ENCODE measurements at regions not wholly inside any gene's neighbourhood (a gene's known extent, or its start where the extent isn't known, plus 50 kb on each side); places are given as distances from the start of the nearest gene placed in this dataset.

DNA sequence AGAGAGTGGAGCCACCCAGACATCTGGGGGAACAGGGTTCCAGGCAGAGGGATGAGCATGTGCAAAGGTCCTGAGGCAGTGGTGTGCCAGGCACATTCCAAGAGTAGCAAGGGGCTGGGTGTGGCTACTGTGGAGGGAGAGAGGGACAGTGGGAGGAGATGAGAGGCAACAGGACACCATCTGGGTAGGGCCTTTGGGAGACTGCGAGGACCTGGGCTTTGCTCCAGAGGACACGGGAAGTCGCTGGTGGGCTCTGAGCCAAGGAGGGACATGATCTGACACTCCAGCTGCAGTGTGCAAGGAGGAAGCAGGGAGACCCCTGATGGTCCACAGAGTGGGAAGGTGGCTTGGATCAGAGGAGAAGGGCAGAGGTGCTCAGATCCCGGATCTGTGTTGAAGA, 56.7 kb upstream of the MED9 start:
- Histone ChIP-seq H3K4me1 (ENCODE audit: control insufficient read depth in 4 of 4, insufficient read depth in 4 of 4, low read length in 3 of 4) (peaks cover 0 to 6% (median 3%) of the 10 kb centered on the region in 4 donors), H3K36me3 (ENCODE audit: control insufficient read depth in 4 of 4, insufficient read depth in 3 of 4, low read depth in 1 of 4, low read length in 3 of 4) (no peaks in the 10 kb centered on the region), H3K27me3 (ENCODE audit: control insufficient read depth in 4 of 4, insufficient read depth in 4 of 4, low read length in 3 of 4) (no peaks in the 10 kb centered on the region), H3K27ac (ENCODE audit: low read depth in 1 of 2, low read length in 2 of 2) (peak overlapping the region in 1 of 2 donors; percentile 6), H3K4me3 (ENCODE audit: low read depth in 1 of 3, low read length in 3 of 3) (no peak overlapping the region), H3K9ac (ENCODE audit: low read depth in 1 of 2, low read length in 2 of 2) (no peak overlapping the region), H3K9me3 (ENCODE audit: control insufficient read depth in 4 of 4, low read length in 3 of 4) (peaks cover 0 to 3% (median 0%) of the 10 kb centered on the region in 4 donors)
- 62% methylated on average over 4 of the region's 4 CpGs for WGBS
- no peak for DNase-seq (ENCODE audit: low spot score)
- TF ChIP-seq NR2F2 (IDR thresholded peaks at IDR 0.05), result peak; percentile 42
- TF ChIP-seq, protein P1, sequence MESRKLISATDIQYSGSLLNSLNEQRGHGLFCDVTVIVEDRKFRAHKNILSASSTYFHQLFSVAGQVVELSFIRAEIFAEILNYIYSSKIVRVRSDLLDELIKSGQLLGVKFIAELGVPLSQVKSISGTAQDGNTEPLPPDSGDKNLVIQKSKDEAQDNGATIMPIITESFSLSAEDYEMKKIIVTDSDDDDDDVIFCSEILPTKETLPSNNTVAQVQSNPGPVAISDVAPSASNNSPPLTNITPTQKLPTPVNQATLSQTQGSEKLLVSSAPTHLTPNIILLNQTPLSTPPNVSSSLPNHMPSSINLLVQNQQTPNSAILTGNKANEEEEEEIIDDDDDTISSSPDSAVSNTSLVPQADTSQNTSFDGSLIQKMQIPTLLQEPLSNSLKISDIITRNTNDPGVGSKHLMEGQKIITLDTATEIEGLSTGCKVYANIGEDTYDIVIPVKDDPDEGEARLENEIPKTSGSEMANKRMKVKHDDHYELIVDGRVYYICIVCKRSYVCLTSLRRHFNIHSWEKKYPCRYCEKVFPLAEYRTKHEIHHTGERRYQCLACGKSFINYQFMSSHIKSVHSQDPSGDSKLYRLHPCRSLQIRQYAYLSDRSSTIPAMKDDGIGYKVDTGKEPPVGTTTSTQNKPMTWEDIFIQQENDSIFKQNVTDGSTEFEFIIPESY (IDR thresholded peaks at IDR 0.05), result no peak
- TF ChIP-seq HNF4A (conservative IDR thresholded peaks at IDR 0.05), result no peak
- no peak for TF ChIP-seq FOXA1 (IDR thresholded peaks at IDR 0.05)
- TF ChIP-seq JUND (IDR thresholded peaks at IDR 0.05), result no peak
- TF ChIP-seq FOXA2 (IDR thresholded peaks at IDR 0.05), result no peak

GRCh38 chr17:17420561-17421269, 56.1 kb upstream of the MED9 start:
- no peaks in the 10 kb centered on the region for H3K36me3 ChIP-seq (ENCODE audit: control insufficient read depth in 4 of 4, insufficient read depth in 3 of 4, low read depth in 1 of 4, low read length in 3 of 4)
- DNase-seq (ENCODE audit: low spot score), result no peak
- TF ChIP-seq NR2F2 (IDR thresholded peaks at IDR 0.05), result peak; percentile 44
- TF ChIP-seq SP1 (IDR thresholded peaks at IDR 0.05), result peak; percentile 32
- TF ChIP-seq FOXA2 (IDR thresholded peaks at IDR 0.05), result no peak
- TF ChIP-seq, protein P1 (IDR thresholded peaks at IDR 0.05), result no peak
- no peak for TF ChIP-seq MAX (IDR thresholded peaks at IDR 0.05)
- TF ChIP-seq HNF4G (IDR thresholded peaks at IDR 0.05), result no peak
- no peak overlapping the region for H3K4me3 ChIP-seq (ENCODE audit: low read depth in 1 of 3, low read length in 3 of 3)
- peaks cover 0 to 6% (median 3%) of the 10 kb centered on the region in 4 donors for H3K4me1 ChIP-seq (ENCODE audit: control insufficient read depth in 4 of 4, insufficient read depth in 4 of 4, low read length in 3 of 4)
- H3K27ac ChIP-seq (ENCODE audit: low read depth in 1 of 2, low read length in 2 of 2), result peak overlapping the region in 1 of 2 donors; percentile 6
- WGBS, result 82% methylated on average over 16 of the region's 16 CpGs
- H3K9me3 ChIP-seq (ENCODE audit: control insufficient read depth in 4 of 4, low read length in 3 of 4), result peaks cover 0 to 3% (median 0%) of the 10 kb centered on the region in 4 donors
- no peak overlapping the region for H3K9ac ChIP-seq (ENCODE audit: low read depth in 1 of 2, low read length in 2 of 2)
- H3K27me3 ChIP-seq (ENCODE audit: control insufficient read depth in 4 of 4, insufficient read depth in 4 of 4, low read length in 3 of 4), result no peaks in the 10 kb centered on the region

DNA sequence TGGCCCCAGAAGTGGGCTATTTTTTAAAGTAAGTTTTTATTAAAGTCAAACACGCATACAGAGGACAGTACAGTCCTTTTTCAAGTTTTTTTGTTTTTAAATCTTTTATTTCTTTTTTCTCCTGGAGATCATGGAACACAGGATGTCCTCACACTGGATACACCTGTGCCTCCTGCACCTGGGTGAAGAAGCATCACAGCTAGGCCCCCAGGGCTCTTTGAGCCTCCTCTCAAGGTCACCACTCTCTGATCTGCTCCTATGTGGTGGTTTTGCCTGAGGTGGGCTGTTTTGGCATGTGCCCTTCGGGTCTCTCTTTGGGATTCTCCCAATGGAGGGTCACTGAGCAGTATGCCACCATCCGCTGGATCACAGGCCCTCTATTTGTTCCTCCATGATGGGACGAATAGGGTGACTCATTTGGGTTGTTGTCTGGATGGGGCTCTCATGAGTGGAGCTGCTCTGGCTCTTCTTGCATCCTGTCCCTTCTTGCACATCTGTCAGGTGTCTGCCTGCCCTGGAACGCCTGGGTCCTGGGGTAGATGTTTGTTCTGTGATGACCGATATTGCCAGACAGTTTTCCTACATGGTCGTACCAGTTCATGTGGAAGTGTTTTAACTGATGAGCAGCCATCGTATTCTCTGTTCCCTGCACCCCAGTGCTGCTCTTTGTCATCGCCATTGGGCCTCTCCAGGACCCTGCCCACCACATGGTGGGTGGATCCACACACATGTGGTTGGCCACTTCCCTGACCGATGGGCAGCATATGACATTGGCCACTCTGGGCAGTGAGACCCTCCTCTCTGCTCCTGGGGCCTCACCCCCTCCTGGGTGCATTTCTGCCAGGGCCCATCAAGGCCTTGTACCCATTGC, 55.2 kb upstream of the MED9 start:
- peaks cover 0 to 3% (median 0%) of the 10 kb centered on the region in 4 donors for H3K9me3 ChIP-seq (ENCODE audit: control insufficient read depth in 4 of 4, low read length in 3 of 4)
- no peak for DNase-seq (ENCODE audit: low spot score)
- no peak overlapping the region for H3K27ac ChIP-seq (ENCODE audit: low read depth in 1 of 2, low read length in 2 of 2)
- WGBS, result 95% methylated on average over 10 of the region's 10 CpGs
- no peak overlapping the region for H3K4me3 ChIP-seq (ENCODE audit: low read depth in 1 of 3, low read length in 3 of 3)
- TF ChIP-seq EGR1 (IDR thresholded peaks at IDR 0.05; ENCODE audit: low read depth in 2 of 2) (no peak), GABPA (IDR thresholded peaks at IDR 0.05 in 1 of 2, conservative IDR thresholded peaks at IDR 0.05 in 1 of 2) (no peak)
- no peak overlapping the region for H3K9ac ChIP-seq (ENCODE audit: low read depth in 1 of 2, low read length in 2 of 2)
- H3K27me3 ChIP-seq (ENCODE audit: control insufficient read depth in 4 of 4, insufficient read depth in 4 of 4, low read length in 3 of 4), result no peaks in the 10 kb centered on the region
- no peaks in the 10 kb centered on the region for H3K36me3 ChIP-seq (ENCODE audit: control insufficient read depth in 4 of 4, insufficient read depth in 3 of 4, low read depth in 1 of 4, low read length in 3 of 4)
- peaks cover 0 to 4% (median 2%) of the 10 kb centered on the region in 4 donors for H3K4me1 ChIP-seq (ENCODE audit: control insufficient read depth in 4 of 4, insufficient read depth in 4 of 4, low read length in 3 of 4)
